Neuronal stem cell (in vitro differentiated cells): ENCODE measurements at regions not wholly inside any gene's neighbourhood (a gene's known extent, or its start where the extent isn't known, plus 50 kb on each side); places are given as distances from the start of the nearest gene placed in this dataset.

ENCODE experiments used
- DNase-seq: peaks from one replicate; pipeline ENCODE4 v3.0.0-alpha.2; 2013; ENCODE audit warnings: low spot score
- H2AFZ ChIP-seq: one replicate; pipeline ENCODE4 v1.6.1; 2013; ENCODE audit warnings: mild to moderate bottlenecking, low read length, inconsistent platforms
- H2AK5ac ChIP-seq: 2 replicates; pipeline ENCODE4 v1.6.1; 2013; ENCODE audit warnings: low read depth, mild to moderate bottlenecking, inconsistent platforms, low read length, moderate library complexity, mixed read lengths
- H2BK120ac ChIP-seq: 2 replicates; pipeline ENCODE4 v1.6.1; 2013; ENCODE audit warnings: low read depth, mild to moderate bottlenecking, inconsistent platforms, low read length, moderate library complexity, mixed read lengths
- H2BK12ac ChIP-seq: one replicate; pipeline ENCODE4 v1.6.1; 2013; ENCODE audit warnings: low read length, inconsistent platforms
- H2BK15ac ChIP-seq: 2 replicates; pipeline ENCODE4 v1.6.1; 2013; ENCODE audit warnings: mild to moderate bottlenecking, low read length, inconsistent platforms, mixed read lengths
- H2BK5ac ChIP-seq: one replicate; pipeline ENCODE4 v1.6.1; 2013; ENCODE audit warnings: inconsistent platforms, mild to moderate bottlenecking, low read length, moderate library complexity
- H3K14ac ChIP-seq: one replicate; pipeline ENCODE4 v1.6.1; 2013; ENCODE audit warnings: low read length, inconsistent platforms
- H3K18ac ChIP-seq: 2 replicates; pipeline ENCODE4 v1.6.1; 2013; ENCODE audit warnings: low read length, inconsistent platforms
- H3K23ac ChIP-seq: 2 replicates; pipeline ENCODE4 v1.6.1; 2013; ENCODE audit warnings: low read depth, mild to moderate bottlenecking, mixed read lengths, low read length, inconsistent platforms; ENCODE audit not compliant: poor library complexity
- H3K27ac ChIP-seq: replicated peaks from 3 replicates; pipeline ENCODE4 v1.5.1; 2013; ENCODE audit warnings: low read length, inconsistent platforms
- H3K27me3 ChIP-seq, 3 experiments: 2 replicates each; pipeline ENCODE4 v1.6.1; 2013; ENCODE audit warnings: low read length in 3 of 3, mild to moderate bottlenecking in 2 of 3, inconsistent platforms in 1 of 3, low read depth in 1 of 3, mixed read lengths in 1 of 3, moderate library complexity in 1 of 3; ENCODE audit not compliant: control insufficient read depth in 3 of 3, insufficient read depth in 3 of 3
- H3K36me3 ChIP-seq, 2 donors: replicated peaks in 1 of 2; 2 replicates each; pipeline ENCODE4 v1.6.1; 2013; ENCODE audit warnings: low read length in 2 of 2; ENCODE audit not compliant: control insufficient read depth in 2 of 2, insufficient read depth in 2 of 2
- H3K4ac ChIP-seq: 2 replicates; pipeline ENCODE4 v1.6.1; 2013; ENCODE audit warnings: inconsistent platforms, mild to moderate bottlenecking, low read length, moderate library complexity
- H3K4me1 ChIP-seq, 2 donors: 1 replicate in 1 of 2; 2 replicates in 1 of 2; pipeline ENCODE4 v1.6.1; 2013; ENCODE audit warnings: low read length in 2 of 2, low read depth in 1 of 2; ENCODE audit not compliant: control insufficient read depth in 2 of 2, insufficient read depth in 1 of 2
- H3K4me2 ChIP-seq: one replicate; pipeline ENCODE4 v1.6.1; 2013; ENCODE audit warnings: mild to moderate bottlenecking, low read length, inconsistent platforms; ENCODE audit not compliant: insufficient read depth, poor library complexity, severe bottlenecking
- H3K4me3 ChIP-seq, 2 donors: 2 replicates each; pipeline ENCODE4 v1.5.1; 2013; ENCODE audit warnings: low read length in 2 of 2, mild to moderate bottlenecking in 2 of 2, inconsistent platforms in 1 of 2, moderate library complexity in 1 of 2
- H3K79me1 ChIP-seq: one replicate; pipeline ENCODE4 v1.6.1; 2013; ENCODE audit warnings: low read depth, mild to moderate bottlenecking, inconsistent platforms, low read length, moderate library complexity
- H3K9ac ChIP-seq: one replicate; pipeline ENCODE4 v1.6.1; 2013; ENCODE audit warnings: mild to moderate bottlenecking, low read depth, low read length, inconsistent platforms; ENCODE audit not compliant: poor library complexity
- H3K9me3 ChIP-seq, 2 donors: replicated peaks in 1 of 2; 2 replicates each; pipeline versions ENCODE3 to v1.6.1; 2013; ENCODE audit warnings: low read length in 2 of 2, mild to moderate bottlenecking in 2 of 2, inconsistent platforms in 1 of 2, low read depth in 1 of 2, mixed read lengths in 1 of 2, moderate library complexity in 1 of 2; ENCODE audit not compliant: control insufficient read depth in 2 of 2, insufficient read depth in 1 of 2
- H4K8ac ChIP-seq: one replicate; pipeline ENCODE4 v1.6.1; 2013; ENCODE audit warnings: low read depth, mild to moderate bottlenecking, inconsistent platforms, low read length, moderate library complexity
- H4K91ac ChIP-seq: one replicate; pipeline ENCODE4 v1.6.1; 2013; ENCODE audit warnings: low read length, low read depth, mild to moderate bottlenecking, inconsistent platforms; ENCODE audit not compliant: poor library complexity
- WGBS, 2 donors: extraction: QIAGEN DNeasy Blood & Tissue Kit; methylation state at CpG; one replicate each; pipeline ENCODE4 v1.1.7; 2013; ENCODE audit warnings: missing lambda C conversion rate in 2 of 2, mixed read lengths in 1 of 2; ENCODE audit not compliant: insufficient read length in 2 of 2, insufficient replicate concordance in 1 of 2; ENCODE audit errors: extremely low coverage in 2 of 2; 5-methylcytosine and 5-hydroxymethylcytosine counted together

DNA sequence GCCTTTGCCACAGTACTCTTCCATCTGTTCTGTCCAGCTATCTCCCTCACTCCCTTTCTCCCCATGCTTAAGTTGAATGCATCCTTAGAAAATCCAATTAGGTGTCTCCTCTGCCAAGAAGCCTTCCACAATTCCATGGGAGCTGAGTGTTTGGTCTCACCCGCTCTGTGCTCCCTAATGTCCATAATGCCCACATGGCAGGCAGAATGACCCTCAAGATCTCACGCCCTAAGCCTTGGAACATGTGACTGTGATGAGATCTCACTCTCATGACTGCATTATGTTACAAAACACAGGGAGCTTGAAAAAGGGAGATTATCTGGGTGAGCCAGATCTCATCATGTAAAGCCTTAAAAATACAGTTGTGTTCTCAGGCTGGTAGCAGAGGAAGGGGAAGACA, 229.4 kb downstream of the OMA1 start:
- no peak overlapping the region for H3K18ac ChIP-seq
- H3K14ac ChIP-seq = no peak overlapping the region
- no peak overlapping the region for H2BK120ac ChIP-seq
- no CpG with 5 or more reads among the region's 2 CpGs for WGBS, 2 donors
- no peak overlapping the region for H2AFZ ChIP-seq
- H3K4ac ChIP-seq = no peak overlapping the region
- no peak overlapping the region for H3K4me2 ChIP-seq
- H3K9ac ChIP-seq = no peak overlapping the region
- H2BK15ac ChIP-seq = no peak overlapping the region
- no peak overlapping the region for H3K4me3 ChIP-seq
- no peak overlapping the region for H2BK5ac ChIP-seq
- H3K4me1 ChIP-seq = no peaks in the 10 kb centered on the region
- peaks cover 3 to 11% of the 10 kb centered on the region in 2 donors for H3K9me3 ChIP-seq
- H3K27me3 ChIP-seq = no peaks in the 10 kb centered on the region
- H2BK12ac ChIP-seq = no peak overlapping the region
- no peak overlapping the region for H3K23ac ChIP-seq
- no peaks in the 10 kb centered on the region for H3K79me1 ChIP-seq
- H3K36me3 ChIP-seq = no peaks in the 10 kb centered on the region
- H3K27ac ChIP-seq = no peak overlapping the region
- DNase-seq = no peak
- H4K8ac ChIP-seq = no peak overlapping the region
- no peak overlapping the region for H4K91ac ChIP-seq
- H2AK5ac ChIP-seq = no peak overlapping the region

GRCh38 chr1:58316141-58316540, 230.4 kb downstream of the OMA1 start:
- peaks cover 3 to 7% of the 10 kb centered on the region in 2 donors for H3K9me3 ChIP-seq
- no peak overlapping the region for H3K18ac ChIP-seq
- H3K23ac ChIP-seq = no peak overlapping the region
- H3K9ac ChIP-seq = no peak overlapping the region
- H3K4me2 ChIP-seq = no peak overlapping the region
- H3K4ac ChIP-seq = no peak overlapping the region
- H3K79me1 ChIP-seq = no peaks in the 10 kb centered on the region
- H4K8ac ChIP-seq = no peak overlapping the region
- no peak overlapping the region for H2AK5ac ChIP-seq
- no peak overlapping the region for H2AFZ ChIP-seq
- H2BK120ac ChIP-seq = no peak overlapping the region
- H3K27ac ChIP-seq = no peak overlapping the region
- H4K91ac ChIP-seq = no peak overlapping the region
- H3K4me1 ChIP-seq = no peaks in the 10 kb centered on the region
- no peak overlapping the region for H2BK15ac ChIP-seq
- H3K4me3 ChIP-seq = no peak overlapping the region
- H3K36me3 ChIP-seq = no peaks in the 10 kb centered on the region
- no peaks in the 10 kb centered on the region for H3K27me3 ChIP-seq
- no peak overlapping the region for H2BK5ac ChIP-seq
- H3K14ac ChIP-seq = no peak overlapping the region
- DNase-seq = no peak
- H2BK12ac ChIP-seq = no peak overlapping the region

DNA sequence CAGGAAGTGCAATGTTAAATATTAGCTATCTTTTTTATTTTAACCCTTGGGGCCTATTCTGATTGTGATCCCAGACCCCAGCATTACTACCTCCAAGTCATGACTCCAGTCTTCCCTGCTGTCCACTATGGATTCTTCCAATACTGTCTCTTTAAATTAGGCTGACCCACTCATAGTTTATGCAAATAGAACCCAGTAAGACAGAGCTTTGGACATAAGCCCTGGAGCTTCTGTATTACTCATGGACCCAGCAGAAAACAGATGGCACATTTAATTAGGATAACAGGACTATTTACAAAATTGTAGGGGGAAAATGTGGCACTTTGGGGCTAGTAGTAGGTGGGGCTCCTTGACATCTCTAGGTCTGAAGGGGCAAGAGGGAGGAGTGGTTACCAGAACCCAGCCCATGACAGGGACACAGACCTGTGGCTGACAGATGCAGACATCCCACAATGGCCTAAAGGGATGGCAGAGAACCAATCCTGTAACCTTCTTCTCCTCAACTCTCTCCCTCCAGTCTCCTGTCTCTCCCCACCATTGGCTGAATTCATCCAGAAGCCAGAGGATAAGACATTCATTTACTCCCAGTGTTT, 233.5 kb downstream of the OMA1 start:
- no peak overlapping the region for H3K23ac ChIP-seq
- no peak overlapping the region for H2AFZ ChIP-seq
- no peaks in the 10 kb centered on the region for H3K9me3 ChIP-seq
- no peak overlapping the region for H4K91ac ChIP-seq
- peaks cover 3% of the 10 kb centered on the region in 2 donors for H3K4me1 ChIP-seq
- H3K4me3 ChIP-seq = no peak overlapping the region
- no peak for DNase-seq
- H3K27ac ChIP-seq = no peak overlapping the region
- no peak overlapping the region for H3K4me2 ChIP-seq
- H3K36me3 ChIP-seq = no peaks in the 10 kb centered on the region
- no peak overlapping the region for H2AK5ac ChIP-seq
- H2BK5ac ChIP-seq = no peak overlapping the region
- H3K4ac ChIP-seq = no peak overlapping the region
- no peak overlapping the region for H2BK120ac ChIP-seq
- H3K14ac ChIP-seq = no peak overlapping the region
- H4K8ac ChIP-seq = no peak overlapping the region
- H2BK12ac ChIP-seq = no peak overlapping the region
- no peak overlapping the region for H3K18ac ChIP-seq
- H3K79me1 ChIP-seq = no peaks in the 10 kb centered on the region
- no peak overlapping the region for H2BK15ac ChIP-seq
- no peak overlapping the region for H3K9ac ChIP-seq
- no peaks in the 10 kb centered on the region for H3K27me3 ChIP-seq

GRCh38 chr1:58312461-58312860, 234.1 kb downstream of the OMA1 start:
- H3K4me3 ChIP-seq = no peak overlapping the region
- DNase-seq = no peak
- H2AFZ ChIP-seq = no peak overlapping the region
- no peak overlapping the region for H3K4ac ChIP-seq
- H4K8ac ChIP-seq = no peak overlapping the region
- H2AK5ac ChIP-seq = no peak overlapping the region
- H2BK5ac ChIP-seq = no peak overlapping the region
- no peak overlapping the region for H2BK15ac ChIP-seq
- no CpG with 5 or more reads among the region's 4 CpGs for WGBS, 2 donors
- no peak overlapping the region for H3K4me2 ChIP-seq
- H3K36me3 ChIP-seq = no peaks in the 10 kb centered on the region
- H3K27ac ChIP-seq = no peak overlapping the region
- H3K23ac ChIP-seq = no peak overlapping the region
- H3K14ac ChIP-seq = no peak overlapping the region
- no peaks in the 10 kb centered on the region for H3K9me3 ChIP-seq
- no peaks in the 10 kb centered on the region for H3K27me3 ChIP-seq
- no peak overlapping the region for H3K18ac ChIP-seq
- H3K9ac ChIP-seq = no peak overlapping the region
- no peak overlapping the region for H2BK12ac ChIP-seq
- H3K79me1 ChIP-seq = no peaks in the 10 kb centered on the region
- H3K4me1 ChIP-seq = peaks cover 5 to 7% of the 10 kb centered on the region in 2 donors
- H4K91ac ChIP-seq = no peak overlapping the region
- no peak overlapping the region for H2BK120ac ChIP-seq
